Cardiac muscle cell (in vitro differentiated cells and primary cell): ENCODE measurements at regions not wholly inside any gene's neighbourhood (a gene's known extent, or its start where the extent isn't known, plus 50 kb on each side); places are given as distances from the start of the nearest gene placed in this dataset.
A peak's percentile ranks its signal among the peaks of the same experiment; 100 is the strongest.

Source experiments
- DNase-seq, 2 donors: peaks; one replicate each; pipeline versions ENCODE4 v3.0.0 to v3.0.0-alpha.2; 2010 to 2017; ENCODE audit warnings: low read depth in 1 of 2, low spot score in 1 of 2
- H3K27ac ChIP-seq: fragments of 200-600 bp; sonication (generic); 2 replicates; pipeline ENCODE4 v1.5.1; 2016
- H3K27me3 ChIP-seq: fragments of 200-600 bp; sonication (generic); 2 replicates; pipeline ENCODE4 v1.6.0; 2016; ENCODE audit warnings: control low read depth
- H3K36me3 ChIP-seq: fragments of 200-600 bp; sonication (generic); 2 replicates; pipeline ENCODE4 v1.5.1; 2016; ENCODE audit warnings: control low read depth
- H3K4me1 ChIP-seq: fragments of 200-600 bp; sonication (generic); 2 replicates; pipeline ENCODE4 v1.8.1; 2017; ENCODE audit warnings: low read depth, mild to moderate bottlenecking, mixed run types
- H3K4me3 ChIP-seq: fragments of 200-600 bp; sonication (generic); 2 replicates; pipeline ENCODE4 v1.5.1; 2016; ENCODE audit warnings: mild to moderate bottlenecking
- H3K9me3 ChIP-seq: fragments of 200-600 bp; sonication (generic); 2 replicates; pipeline ENCODE4 v1.5.1; 2017; ENCODE audit warnings: low read depth, mild to moderate bottlenecking, control low read depth
- TF ChIP-seq, protein P1 (sequence below): IDR thresholded peaks from 2 replicates; pipeline ENCODE4 v1.5.1; 2012; ENCODE audit warnings: low read depth, mild to moderate bottlenecking, low read length

DNA sequence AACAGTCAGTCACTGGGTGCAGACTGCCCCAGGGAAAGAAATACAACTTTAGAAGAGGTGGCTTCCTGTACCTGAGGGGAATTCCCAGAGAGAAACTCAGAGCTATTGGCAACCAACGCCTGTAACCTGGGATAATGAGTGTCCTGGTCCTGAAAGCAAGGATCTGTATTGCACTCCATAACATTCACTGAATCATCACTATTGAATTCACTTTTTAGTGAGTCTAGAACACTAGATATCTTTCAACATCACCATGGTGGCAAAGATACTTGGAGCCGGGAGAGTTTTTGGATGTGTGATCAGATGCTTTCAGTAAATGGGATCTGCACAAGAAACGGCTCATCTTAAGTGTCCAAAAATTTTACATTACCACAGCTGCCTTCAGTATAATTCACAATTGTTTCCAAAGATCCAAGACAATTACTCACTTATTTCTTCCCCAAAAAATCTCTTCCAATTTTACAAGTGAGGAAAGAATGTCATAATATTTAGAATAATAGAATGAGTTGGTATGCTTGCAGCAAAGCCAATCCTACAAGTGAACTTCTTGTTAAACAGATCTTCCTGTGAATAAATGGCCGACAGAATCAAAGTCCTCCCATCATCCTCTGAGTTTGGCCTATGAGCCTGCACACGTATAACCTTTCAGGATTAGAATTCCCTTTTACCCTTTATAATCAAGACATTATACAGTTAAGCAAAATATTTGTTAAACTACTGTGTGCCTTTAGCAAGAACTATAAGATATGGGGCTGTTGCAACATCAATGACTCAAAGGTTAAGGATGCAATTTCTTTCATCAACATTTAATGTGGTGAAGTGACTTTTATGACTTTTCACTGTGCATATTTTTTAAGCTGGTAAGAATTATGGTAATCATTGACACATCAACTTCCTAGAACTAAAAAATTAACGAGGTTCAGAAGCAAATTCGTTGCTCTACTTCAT lies 243.3 kb upstream of the COL8A1 start:
- H3K27ac ChIP-seq = no peak overlapping the region

DNA sequence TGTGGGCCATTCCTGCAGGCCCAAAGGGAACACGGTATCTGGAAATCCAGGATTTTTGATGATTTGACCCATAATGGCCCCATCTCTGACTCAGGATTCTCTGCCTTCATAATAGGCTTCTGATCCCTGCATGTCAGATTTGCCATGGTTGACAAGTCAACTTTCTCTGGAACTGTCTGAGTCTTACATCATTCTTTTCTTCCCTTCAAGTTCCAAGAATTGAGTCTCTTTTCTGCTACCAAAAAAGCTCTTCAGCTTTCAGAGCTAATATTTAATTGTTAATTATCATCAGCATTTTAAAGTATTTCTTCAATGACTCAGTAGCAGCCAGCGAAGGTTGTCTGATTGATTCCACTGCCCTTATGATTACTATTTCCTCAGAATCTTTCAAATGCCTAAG lies 244.4 kb upstream of the COL8A1 start:
- TF ChIP-seq, protein P1, sequence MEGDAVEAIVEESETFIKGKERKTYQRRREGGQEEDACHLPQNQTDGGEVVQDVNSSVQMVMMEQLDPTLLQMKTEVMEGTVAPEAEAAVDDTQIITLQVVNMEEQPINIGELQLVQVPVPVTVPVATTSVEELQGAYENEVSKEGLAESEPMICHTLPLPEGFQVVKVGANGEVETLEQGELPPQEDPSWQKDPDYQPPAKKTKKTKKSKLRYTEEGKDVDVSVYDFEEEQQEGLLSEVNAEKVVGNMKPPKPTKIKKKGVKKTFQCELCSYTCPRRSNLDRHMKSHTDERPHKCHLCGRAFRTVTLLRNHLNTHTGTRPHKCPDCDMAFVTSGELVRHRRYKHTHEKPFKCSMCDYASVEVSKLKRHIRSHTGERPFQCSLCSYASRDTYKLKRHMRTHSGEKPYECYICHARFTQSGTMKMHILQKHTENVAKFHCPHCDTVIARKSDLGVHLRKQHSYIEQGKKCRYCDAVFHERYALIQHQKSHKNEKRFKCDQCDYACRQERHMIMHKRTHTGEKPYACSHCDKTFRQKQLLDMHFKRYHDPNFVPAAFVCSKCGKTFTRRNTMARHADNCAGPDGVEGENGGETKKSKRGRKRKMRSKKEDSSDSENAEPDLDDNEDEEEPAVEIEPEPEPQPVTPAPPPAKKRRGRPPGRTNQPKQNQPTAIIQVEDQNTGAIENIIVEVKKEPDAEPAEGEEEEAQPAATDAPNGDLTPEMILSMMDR = no peak
- Histone ChIP-seq H3K27ac (no peak overlapping the region), H3K4me1 (no peaks in the 10 kb centered on the region), H3K36me3 (no peaks in the 10 kb centered on the region), H3K4me3 (no peak overlapping the region), H3K9me3 (no peaks in the 10 kb centered on the region), H3K27me3 (no peaks in the 10 kb centered on the region)
- no peak for DNase-seq

More for the DNA sequence above, 243.3 kb upstream of the COL8A1 start:
- DNase-seq = peak in 1 of 2 donors; percentile 91
- Histone ChIP-seq H3K9me3 (no peaks in the 10 kb centered on the region), H3K4me3 (no peak overlapping the region), H3K27me3 (no peaks in the 10 kb centered on the region), H3K36me3 (no peaks in the 10 kb centered on the region), H3K4me1 (no peaks in the 10 kb centered on the region)
- TF ChIP-seq, protein P1 = no peak

DNA sequence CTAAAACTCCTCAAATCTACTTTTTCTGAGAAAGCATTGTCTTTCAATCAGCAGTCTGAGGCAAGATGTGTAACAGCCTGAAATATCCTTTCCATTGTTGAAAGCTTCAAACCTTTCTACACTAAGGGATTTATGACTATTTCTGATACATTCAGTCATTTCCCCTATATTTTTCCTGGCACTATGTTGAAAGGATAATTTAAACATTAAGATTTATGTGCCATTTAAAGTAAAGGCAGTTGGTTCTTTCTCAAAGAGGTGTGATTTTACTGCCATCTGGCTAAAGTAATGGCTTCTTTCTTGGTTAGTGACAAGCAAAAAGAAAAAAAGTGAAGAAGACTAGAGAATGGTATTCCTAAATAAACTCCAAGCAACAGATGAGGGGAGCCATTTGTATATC lies 249.6 kb upstream of the COL8A1 start:
- TF ChIP-seq, protein P1 = no peak
- Histone ChIP-seq H3K27me3 (no peaks in the 10 kb centered on the region), H3K4me3 (no peak overlapping the region), H3K36me3 (no peaks in the 10 kb centered on the region), H3K27ac (no peak overlapping the region), H3K4me1 (no peaks in the 10 kb centered on the region), H3K9me3 (no peaks in the 10 kb centered on the region)
- no peak for DNase-seq

DNA sequence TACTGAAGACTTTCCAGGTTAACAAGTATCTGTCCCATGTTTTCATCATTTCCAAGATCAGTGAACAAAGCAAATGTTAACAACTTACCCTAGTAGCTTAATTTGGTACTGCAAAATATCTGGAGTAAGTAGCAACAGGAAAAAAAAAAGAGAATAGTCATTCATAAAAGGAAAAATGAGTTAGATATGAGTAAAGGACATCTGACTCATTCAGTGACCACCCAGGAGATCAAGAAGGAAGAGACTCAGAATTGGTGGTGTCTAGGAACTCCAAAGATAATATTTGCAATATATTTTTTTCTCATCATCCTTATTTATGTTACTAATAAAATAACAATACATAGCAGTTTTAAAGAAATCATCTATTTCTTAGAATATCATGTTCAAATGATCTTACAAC lies 253.8 kb upstream of the COL8A1 start:
- DNase-seq = no peak
- no peaks in the 10 kb centered on the region for H3K36me3 ChIP-seq
- no peak overlapping the region for H3K4me3 ChIP-seq
- TF ChIP-seq, protein P1 = no peak
- H3K27ac ChIP-seq = no peak overlapping the region
- H3K4me1 ChIP-seq = no peaks in the 10 kb centered on the region
- no peaks in the 10 kb centered on the region for H3K9me3 ChIP-seq
- no peaks in the 10 kb centered on the region for H3K27me3 ChIP-seq

DNA sequence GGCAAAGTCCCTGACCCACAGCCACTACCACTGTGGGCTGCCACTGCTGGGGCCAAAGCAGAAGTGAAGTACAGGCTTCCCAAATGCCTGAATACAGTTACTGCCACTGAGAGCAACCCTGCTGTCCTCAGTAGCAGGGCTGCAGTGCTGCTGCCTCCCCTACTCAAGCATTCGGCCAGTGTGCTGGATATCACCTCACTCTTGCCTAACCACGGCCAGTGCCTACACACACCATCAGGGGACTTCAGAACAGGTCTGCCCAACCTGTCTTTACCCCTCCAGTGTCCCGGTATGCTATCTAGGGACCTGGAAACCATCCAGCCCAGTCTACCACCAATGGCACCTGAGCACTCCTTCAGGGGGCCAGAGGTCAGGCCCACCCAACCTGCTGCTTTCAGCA lies 261.5 kb upstream of the COL8A1 start:
- Histone ChIP-seq H3K36me3 (no peaks in the 10 kb centered on the region), H3K4me1 (peaks cover 8% of the 10 kb centered on the region), H3K27ac (no peak overlapping the region), H3K4me3 (no peak overlapping the region), H3K9me3 (no peaks in the 10 kb centered on the region), H3K27me3 (no peaks in the 10 kb centered on the region)
- no peak for DNase-seq
- TF ChIP-seq, protein P1 = no peak
